OCI-LY3 (cell line): ENCODE measurements at regions not wholly inside any gene's neighbourhood (a gene's known extent, or its start where the extent isn't known, plus 50 kb on each side); places are given as distances from the start of the nearest gene placed in this dataset.

Experiments used
- H2AFZ ChIP-seq: fragments of 200-600, 300-600 bp; shearing (Covaris generic); 2 replicates; pipeline ENCODE4 v1.6.0; 2014; ENCODE audit warnings: antibody characterized with exemption, low read depth, low read length
- H3K27ac ChIP-seq: fragments of 200-600, 300-600 bp; sonication (generic); 2 replicates; pipeline ENCODE4 v1.5.1; 2014; ENCODE audit warnings: mild to moderate bottlenecking, low read length, moderate library complexity, mixed read lengths
- H3K27me3 ChIP-seq: fragments of 200-600, 300-600 bp; sonication (generic); 2 replicates; pipeline ENCODE4 v1.6.1; 2014; ENCODE audit warnings: low read depth, low read length, mixed read lengths
- H3K36me3 ChIP-seq: fragments of 200-600, 300-600 bp; sonication (generic); replicated peaks from 2 replicates; pipeline ENCODE3; 2014; ENCODE audit warnings: low read depth, low read length, mixed read lengths
- H3K4me1 ChIP-seq: fragments of 300-600, 200-600 bp; sonication (generic); 2 replicates; pipeline ENCODE4 v1.6.1; 2014; ENCODE audit warnings: low read length, mixed read lengths
- H3K4me2 ChIP-seq: fragments of 200-600, 300-600 bp; sonication (generic); 2 replicates; pipeline ENCODE4 v1.6.1; 2014; ENCODE audit warnings: low read length, mixed read lengths
- H3K4me3 ChIP-seq: fragments of 300-600, 200-600 bp; sonication (generic); 2 replicates; pipeline ENCODE4 v1.5.1; 2014; ENCODE audit warnings: antibody characterized with exemption, mild to moderate bottlenecking, low read length, moderate library complexity
- H3K79me2 ChIP-seq: fragments of 300-600, 200-600 bp; shearing (Covaris generic); 2 replicates; pipeline ENCODE4 v1.6.1; 2014; ENCODE audit warnings: mild to moderate bottlenecking, low read length, mixed read lengths
- H3K9ac ChIP-seq: fragments of 300-600, 200-600 bp; shearing (Covaris generic); 2 replicates; pipeline ENCODE4 v1.6.0; 2014; ENCODE audit warnings: mild to moderate bottlenecking, low read length, moderate library complexity
- H3K9me3 ChIP-seq: fragments of 200-600, 300-600 bp; shearing (Covaris generic); 2 replicates; pipeline ENCODE4 v1.6.1; 2014; ENCODE audit warnings: low read length, mixed read lengths; ENCODE audit not compliant: insufficient read depth
- H4K20me1 ChIP-seq: fragments of 200-600, 300-600 bp; sonication (generic); 2 replicates; pipeline ENCODE4 v1.6.1; 2016; ENCODE audit warnings: low read length, mixed read lengths; ENCODE audit not compliant: insufficient read depth
- CTCF ChIP-seq: fragments of 200-600, 300-600 bp; sonication (generic); IDR thresholded peaks from 2 replicates; pipeline ENCODE4 v1.5.1; 2014; ENCODE audit warnings: antibody characterized with exemption, low read length, low read depth
- EZH2phosphoT487 ChIP-seq: fragments of 200-600 bp; shearing (Covaris generic); IDR thresholded peaks from 2 replicates; pipeline ENCODE4 v1.6.1; 2018; ENCODE audit warnings: antibody characterized with exemption, mixed run types, low read depth

DNA sequence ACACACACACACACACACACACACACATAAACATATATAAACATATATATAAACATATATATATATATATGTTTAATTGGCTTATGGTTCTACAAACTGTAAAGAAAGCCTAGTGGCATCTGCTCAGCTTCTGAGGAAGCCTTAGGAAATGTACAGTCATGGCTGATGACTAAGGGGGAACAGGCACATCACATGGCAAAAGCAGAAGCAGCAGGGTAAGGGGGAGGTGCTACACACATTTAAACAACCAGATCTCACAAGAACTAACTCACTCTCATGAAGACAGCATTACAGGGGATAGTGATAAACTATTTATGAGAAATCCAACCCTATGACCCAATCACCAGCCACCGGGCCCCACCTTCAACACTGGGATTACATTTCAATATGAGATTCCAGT is 922.9 kb downstream of the SI start:
- Histone ChIP-seq H2AFZ (no peak overlapping the region), H3K9me3 (no peaks in the 10 kb centered on the region), H3K27me3 (no peaks in the 10 kb centered on the region), H4K20me1 (no peaks in the 10 kb centered on the region), H3K27ac (no peak overlapping the region), H3K79me2 (no peaks in the 10 kb centered on the region), H3K36me3 (no peaks in the 10 kb centered on the region), H3K9ac (no peak overlapping the region), H3K4me1 (no peaks in the 10 kb centered on the region), H3K4me2 (no peak overlapping the region), H3K4me3 (no peak overlapping the region)
- TF ChIP-seq EZH2phosphoT487 (no peak), CTCF (no peak)

GRCh38 chr3:164144824-164145223 is 933.5 kb downstream of the SI start:
- Histone ChIP-seq H3K27ac (no peak overlapping the region), H4K20me1 (no peaks in the 10 kb centered on the region), H3K9ac (no peak overlapping the region), H3K9me3 (peaks cover 7% of the 10 kb centered on the region; the same call in 1 of the 2 replicates), H3K79me2 (no peaks in the 10 kb centered on the region), H3K36me3 (no peaks in the 10 kb centered on the region), H3K27me3 (no peaks in the 10 kb centered on the region), H3K4me2 (no peak overlapping the region), H3K4me3 (no peak overlapping the region), H2AFZ (no peak overlapping the region), H3K4me1 (peaks cover 8% of the 10 kb centered on the region)
- TF ChIP-seq EZH2phosphoT487, result no peak
- TF ChIP-seq CTCF, result no peak

DNA sequence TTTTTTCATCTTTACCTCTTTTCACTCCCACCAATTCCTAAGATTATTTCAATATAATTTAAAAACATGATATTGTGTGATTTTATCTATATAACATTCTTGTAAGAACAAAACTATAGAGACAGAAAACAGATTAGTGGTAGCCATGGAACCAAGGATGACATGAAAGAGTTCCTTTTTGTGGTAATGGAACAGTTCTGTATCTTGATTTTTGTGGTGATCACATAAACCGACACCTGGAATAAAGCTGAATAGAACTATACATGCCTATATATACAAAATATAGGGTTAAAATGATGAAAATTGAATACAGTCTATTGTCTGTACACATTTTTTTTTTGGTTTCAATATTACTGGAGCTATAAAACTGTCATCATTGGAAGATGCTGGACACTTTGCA is 945.4 kb downstream of the SI start:
- no peaks in the 10 kb centered on the region for H3K9me3 ChIP-seq
- H4K20me1 ChIP-seq, result no peaks in the 10 kb centered on the region
- no peaks in the 10 kb centered on the region for H3K27me3 ChIP-seq
- no peaks in the 10 kb centered on the region for H3K4me1 ChIP-seq
- no peak overlapping the region for H3K27ac ChIP-seq
- H3K79me2 ChIP-seq, result no peaks in the 10 kb centered on the region
- no peak overlapping the region for H3K4me2 ChIP-seq
- no peak overlapping the region for H2AFZ ChIP-seq
- no peaks in the 10 kb centered on the region for H3K36me3 ChIP-seq
- no peak overlapping the region for H3K9ac ChIP-seq
- TF ChIP-seq CTCF, result no peak
- no peak for TF ChIP-seq EZH2phosphoT487
- no peak overlapping the region for H3K4me3 ChIP-seq

DNA sequence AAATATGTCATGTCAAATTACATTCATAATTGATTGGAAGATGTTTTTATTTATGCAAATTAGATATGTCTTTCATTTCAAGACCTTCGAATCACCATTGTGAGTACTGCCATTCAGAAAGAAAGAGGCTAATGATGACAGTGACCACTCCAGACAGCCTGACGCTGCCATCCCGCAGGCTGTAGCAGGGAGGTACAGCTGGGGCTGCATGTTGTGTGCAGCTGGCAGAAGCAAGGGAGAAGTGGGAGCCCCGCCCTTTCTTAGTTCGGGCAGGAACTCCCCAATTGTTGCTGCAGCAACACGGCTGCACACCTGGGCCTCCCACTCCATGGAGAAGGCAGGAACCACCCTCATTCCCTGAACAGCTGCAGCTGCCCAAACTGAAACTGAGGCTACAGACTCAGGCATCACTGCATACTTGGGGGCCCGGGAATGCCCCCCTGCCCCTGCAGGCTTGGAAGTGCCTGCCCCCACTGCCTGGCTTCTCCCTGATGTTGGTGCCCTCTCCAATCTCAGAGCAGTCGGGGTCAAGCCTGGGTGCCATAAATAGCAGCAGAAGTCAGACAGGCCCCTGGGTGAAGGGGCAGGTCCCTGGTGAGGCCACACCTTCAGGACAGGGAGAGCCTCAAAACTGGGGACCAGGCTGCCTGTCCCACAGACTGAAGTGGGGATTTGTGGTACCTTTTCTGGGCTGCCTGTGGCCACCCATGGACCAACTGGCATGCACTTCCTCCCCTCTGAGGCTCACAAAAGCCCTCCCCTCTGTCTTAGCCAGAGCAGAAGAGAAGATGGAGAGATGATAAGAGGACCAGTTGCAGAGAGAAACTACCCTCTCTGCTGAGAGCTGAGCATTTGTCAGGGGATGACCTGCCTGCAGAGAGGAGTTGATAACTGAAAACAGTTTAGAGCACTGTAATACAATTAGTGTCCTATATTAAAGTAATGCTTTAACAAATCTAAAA is 964.6 kb downstream of the SI start:
- Histone ChIP-seq H3K4me2 (no peak overlapping the region), H3K27ac (no peak overlapping the region)

More for the DNA sequence above, 964.6 kb downstream of the SI start:
- Histone ChIP-seq H3K9me3 (no peaks in the 10 kb centered on the region), H3K36me3 (no peaks in the 10 kb centered on the region), H2AFZ (no peak overlapping the region), H3K4me1 (no peaks in the 10 kb centered on the region), H3K27me3 (no peaks in the 10 kb centered on the region), H3K4me3 (no peak overlapping the region), H4K20me1 (no peaks in the 10 kb centered on the region), H3K9ac (no peak overlapping the region), H3K79me2 (no peaks in the 10 kb centered on the region)
- TF ChIP-seq CTCF (no peak), EZH2phosphoT487 (no peak)
